CD4-positive, alpha-beta T cell treated with Interleukin-17A for 1 hour (primary cell): ENCODE measurements at regions not wholly inside any gene's neighbourhood (a gene's known extent, or its start where the extent isn't known, plus 50 kb on each side); places are given as distances from the start of the nearest gene placed in this dataset.

Source experiments
- DNase-seq: peaks from one replicate; pipeline ENCODE4 v3.0.0-alpha.2; 2020

DNA sequence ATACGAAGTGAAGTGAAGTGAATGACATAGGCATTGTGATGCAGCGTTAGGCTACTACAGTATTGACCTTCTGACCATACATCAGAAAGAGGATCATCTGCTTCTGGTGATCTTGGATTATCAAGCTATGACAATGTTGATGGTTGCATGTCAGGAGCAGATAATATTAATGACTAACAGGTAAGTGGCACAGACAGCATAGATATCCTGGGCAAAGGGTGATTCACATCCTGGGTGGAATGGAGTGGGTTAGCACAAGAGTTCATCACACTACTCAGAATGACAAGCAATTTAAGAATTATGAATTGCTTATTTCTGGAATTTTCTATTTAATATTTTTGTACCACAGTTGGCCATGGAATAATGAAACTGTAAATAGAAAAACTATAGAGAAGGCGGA is 397.9 kb upstream of the ATP2B1 start:
- DNase-seq = no peak

DNA sequence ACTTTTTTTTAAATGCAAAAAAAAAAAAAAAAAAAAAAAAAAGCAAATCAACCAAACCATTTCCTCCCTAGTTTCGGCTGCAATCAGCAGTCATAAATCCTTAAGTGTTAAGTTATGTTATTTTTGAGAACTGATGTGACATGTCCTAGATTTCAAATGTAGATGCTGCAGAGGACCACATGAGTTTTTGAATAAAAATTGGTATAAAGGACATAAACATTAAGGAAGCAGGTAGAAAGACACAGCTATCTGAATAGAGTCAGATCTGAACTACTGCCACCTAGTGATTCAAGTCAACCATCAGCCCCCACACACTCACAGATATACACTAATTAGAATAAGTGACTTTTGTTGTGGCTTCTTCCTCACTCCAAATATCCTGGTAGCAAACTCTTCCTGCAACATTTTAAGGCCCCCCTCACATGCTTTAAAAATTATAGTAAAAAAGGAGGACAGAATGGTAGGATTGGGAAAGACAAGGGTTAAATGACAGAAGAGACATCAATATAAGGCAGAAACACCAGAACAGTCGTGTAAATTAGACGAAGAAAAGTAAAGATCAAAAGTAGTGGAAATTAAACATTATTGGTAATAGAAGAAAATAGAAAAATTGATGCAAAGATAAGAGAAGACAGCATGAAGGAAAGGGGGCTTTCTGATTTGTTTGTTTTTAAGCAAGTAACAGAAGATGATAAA is 394.5 kb upstream of the ATP2B1 start:
- DNase-seq = peak; percentile 59

DNA sequence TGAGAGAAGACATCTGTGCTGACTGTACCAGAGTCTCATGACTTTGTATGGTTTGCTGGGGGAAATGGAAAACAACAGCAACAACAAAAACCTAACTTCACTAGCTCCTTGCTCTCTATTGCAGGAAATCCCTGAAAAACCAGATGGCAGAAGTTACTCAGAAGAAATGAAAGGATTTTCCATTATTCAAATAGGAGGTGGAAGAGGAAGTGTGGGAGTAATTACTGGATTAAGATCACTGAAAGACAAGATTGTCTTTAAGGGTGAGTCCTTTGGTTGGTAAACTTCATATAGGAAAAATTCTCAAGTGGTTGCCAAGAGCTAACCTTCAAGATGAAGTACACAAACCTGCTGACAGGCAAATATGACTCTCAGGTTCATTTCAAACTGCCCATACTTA is 391.9 kb upstream of the ATP2B1 start:
- no peak for DNase-seq

DNA sequence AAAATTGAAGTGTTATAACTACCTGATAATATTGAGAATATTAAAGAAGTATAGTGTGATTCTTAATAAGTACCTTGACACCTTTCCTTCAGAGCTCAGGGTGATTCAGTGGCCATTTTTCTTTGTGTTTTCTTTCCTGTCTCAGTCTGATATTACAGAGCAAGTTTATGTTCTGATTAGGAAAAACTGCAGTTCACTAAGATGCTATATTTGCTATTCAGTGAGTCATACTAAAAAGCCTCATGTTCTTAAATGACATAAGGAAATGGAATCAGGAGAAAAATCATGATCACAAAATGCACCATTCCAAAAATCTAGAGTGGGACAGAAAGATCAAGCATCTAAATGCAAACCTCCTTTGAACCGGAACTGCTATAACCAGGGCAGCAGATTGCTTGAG is 390.6 kb upstream of the ATP2B1 start:
- DNase-seq = no peak

DNA sequence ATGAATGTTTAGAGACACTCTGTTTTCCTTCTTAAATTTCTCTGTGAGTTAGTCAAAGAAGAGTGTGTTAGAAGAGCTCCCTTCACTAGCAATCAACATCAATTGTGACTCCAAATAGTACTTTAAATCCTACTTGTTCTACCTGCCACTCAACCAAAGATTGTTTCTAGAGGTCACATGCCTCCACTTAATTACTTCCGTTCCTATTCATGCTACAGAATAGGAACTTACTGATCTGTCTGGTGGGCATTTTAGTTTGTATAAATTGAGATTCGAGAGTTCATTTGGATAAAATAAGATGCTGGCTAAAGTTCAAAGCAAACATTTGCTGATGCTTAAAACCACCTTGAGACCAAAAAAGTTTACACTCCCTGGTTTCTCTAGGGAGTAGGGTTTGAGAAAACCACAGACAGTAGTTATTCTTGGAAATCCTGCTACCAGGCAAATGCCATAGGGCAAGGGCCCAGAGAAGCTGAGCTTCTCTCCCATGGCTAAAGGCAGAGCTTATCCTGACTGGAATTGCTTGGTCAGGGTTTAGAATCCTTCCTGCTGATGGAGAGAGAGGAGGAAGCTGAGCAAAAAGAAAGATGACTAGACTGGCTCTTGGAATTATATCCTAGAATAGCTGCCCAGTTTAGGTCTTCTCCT is 389.6 kb upstream of the ATP2B1 start:
- DNase-seq = no peak

DNA sequence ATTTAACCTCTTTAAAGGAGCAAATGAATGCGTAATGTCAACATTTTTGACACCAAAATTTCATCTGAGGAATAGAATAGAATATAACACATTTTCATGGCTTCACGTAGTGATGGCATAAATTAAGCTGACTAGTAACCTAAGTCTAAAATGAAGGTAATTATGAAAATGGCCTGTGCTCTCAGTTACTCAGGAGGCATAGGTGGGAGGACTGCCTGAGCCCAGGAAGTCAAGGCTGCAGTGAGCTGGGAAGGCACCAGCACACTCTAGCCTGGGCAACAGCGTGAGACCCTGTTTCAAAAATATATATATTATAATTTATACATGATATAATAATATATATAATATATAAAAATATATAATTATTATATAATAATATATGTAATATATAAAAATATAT is 383.2 kb upstream of the ATP2B1 start:
- no peak for DNase-seq

DNA sequence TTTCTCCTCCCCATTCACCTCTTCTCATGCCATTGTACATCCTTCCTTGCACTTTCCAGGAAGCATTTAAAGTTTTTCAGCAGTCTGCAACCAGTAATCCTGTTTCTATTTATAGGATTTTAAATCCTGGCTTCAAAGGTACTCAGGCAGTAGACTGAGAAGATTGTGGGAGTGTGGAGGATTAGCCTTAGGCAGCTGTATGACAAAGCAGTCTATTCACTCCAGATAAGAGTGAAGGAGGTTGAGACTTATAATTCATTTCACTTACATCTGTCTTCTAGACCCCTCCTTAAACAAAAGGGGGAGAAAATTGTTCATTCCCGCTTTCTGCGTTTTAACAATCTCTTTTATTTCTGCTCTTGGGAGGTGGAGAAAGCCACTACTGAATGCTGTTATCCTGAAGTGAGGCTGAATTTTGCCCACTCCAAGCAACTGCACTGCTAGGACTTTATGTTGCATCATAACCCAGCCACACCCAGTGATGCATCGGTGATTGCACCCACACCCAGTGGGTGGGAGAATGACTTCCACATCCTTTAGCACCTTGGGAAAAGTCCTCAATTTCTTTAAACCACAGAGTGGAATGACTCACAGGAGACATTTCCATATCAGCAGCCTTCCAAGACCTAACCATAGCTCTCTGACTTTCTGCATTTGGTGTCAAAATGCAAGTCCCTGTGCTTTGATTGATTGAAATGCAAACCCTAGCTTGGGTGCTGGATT is 382.5 kb upstream of the ATP2B1 start:
- DNase-seq = peak; percentile 6

DNA sequence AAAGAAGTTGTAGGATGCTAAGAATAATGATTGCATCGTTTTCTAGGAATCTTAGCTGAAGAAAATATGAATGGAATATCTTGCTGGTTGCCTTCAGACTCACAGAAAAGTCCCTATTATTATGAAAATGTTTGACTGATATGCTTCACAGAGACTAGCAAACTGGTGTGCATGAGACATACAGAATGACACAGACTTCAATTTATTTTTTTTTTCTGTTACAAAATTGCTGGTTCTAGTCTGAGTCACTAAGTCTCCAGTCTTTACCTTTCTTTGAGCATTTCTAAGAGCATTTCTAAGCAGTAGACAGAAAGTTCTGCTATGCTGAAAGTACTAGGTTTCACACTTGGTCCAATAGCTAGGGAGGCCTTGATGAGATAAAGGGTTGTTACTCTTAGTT is 377.6 kb upstream of the ATP2B1 start:
- no peak for DNase-seq

DNA sequence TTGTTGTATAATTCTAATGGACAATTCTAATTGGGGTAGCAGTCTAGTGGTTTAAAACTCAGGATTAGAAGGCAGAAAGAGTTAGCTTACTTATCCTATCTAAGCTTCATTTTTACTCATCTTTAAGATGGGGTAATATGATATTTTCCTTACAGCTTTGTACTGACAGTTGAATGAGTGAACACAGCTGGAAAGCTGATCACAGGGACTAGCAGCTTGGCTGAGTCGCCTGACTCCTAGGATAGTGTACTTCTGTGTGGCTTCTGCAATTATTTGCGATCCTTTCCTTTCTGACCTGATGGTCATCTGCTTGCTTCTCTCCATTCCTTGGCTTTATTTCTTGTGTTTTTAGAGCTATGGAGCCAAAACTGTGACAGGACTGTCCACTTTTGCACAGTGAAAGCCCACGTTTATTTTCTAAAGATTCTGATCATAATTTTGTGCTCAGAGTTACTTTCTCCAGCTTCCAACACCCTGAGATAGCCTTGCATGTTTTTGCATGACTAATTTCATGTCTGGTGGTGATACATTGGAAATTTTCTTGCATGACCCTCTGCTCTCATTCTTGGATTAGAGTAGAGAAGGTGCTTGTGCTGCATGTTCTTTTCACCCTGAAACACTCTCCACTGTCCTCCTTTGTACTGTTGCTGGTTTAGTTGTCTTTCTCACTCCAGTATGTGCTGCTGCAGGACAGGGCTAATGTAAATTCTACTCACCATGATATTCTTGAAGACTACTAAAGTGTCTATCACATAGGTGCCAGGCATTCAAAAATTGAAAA is 377.0 kb upstream of the ATP2B1 start:
- no peak for DNase-seq

DNA sequence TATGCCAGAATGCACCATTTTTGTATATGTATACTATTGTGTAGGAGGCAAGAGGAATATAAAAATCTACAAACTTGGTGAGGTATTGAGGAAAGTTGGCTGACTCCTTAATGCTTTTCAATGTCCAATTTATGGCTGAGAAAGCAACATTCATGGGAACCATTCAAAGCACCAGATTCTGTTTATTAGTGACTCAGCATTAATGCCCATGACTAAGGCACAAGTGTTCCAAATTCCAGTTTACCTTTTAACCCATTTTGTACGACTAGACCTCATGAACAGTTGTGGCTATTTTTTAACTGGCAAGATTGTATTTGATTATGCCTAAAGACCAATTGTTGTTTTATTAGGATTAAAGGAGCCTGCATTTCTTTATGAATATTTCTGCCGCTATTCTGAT is 375.4 kb upstream of the ATP2B1 start:
- no peak for DNase-seq

DNA sequence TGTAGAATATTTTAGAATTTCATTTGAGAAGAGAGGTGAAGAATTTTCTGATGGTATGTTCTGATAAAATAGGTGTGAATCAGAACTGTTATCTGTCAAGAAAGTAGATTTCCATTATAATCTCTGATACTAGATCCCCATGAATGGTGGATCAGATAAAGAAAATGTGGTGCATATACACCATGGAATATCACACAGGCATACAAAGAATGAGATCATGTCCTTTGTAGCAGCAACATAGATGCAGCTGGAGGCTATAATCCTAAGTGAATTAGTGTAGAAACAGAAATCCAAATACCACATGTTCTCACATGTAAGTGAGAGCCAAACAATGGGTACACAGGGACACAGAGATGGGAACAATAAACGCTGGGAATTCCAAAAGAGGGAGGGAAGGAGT is 372.0 kb upstream of the ATP2B1 start:
- no peak for DNase-seq

DNA sequence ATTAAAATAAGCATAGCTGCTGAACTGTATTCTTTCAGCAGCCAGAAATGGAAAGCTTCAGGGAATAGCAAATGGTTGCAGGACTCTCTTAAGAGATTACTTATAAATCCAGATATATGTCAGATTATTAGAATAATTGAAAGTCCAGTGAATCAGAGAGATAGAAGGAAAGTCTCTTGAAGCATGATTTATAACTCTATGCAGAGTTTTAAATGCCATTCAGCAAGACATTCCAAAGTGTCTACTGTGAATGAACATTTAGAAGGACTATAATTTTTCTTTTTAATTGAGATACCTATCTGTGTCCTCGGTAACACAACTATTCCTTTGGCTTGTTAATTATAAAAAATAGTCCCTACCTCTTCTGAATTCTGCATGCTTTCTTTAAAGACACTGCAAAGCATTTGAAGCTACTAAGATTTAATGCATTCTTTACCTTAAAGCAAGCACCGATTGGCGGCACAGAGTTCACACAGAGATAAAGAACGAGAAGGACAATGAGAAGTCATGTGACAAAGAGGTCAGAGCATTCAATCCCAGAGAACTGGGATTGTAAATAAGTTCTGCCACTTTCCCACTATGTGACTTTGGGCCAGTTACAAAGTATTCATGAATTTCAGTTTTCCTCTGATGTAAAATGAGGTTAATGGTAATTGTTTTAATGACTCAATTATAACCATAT is 371.0 kb upstream of the ATP2B1 start:
- no peak for DNase-seq

DNA sequence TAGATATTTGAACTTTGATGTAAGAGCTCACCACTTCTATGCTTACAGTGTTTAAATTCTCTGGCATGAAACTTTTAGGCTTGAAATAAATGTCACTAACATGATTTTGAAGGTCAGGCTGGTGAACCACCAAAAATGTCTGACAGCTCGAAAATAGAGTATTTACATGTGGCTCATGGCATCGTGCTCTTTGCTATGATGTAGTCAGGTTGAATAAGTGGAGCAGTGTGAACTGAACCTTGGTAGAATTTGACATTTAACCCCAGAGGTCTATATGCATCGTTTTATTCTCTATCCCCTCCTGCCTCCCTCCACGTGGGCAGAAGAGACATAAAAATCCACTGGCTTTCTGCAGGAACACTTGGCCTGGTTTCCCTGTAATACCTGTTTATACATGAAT is 369.7 kb upstream of the ATP2B1 start:
- no peak for DNase-seq

DNA sequence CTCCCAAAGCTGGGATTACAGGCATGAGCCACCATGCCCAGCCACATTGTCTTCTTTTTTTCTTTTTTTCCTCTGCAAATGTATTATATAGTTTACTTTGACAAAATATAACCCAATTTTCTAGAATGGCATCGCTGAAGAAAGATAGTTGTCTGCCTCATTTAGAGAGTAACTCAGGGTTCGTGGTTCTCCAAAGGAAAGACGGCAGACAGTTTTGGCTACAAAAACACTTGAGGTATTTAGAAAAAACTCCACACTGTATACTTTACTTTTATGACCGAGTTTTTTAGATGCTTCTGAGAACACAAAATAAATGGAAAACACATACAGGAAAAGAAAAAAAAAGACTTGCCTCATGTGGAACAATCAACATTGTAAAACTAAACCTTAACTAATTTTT is 369.1 kb upstream of the ATP2B1 start:
- DNase-seq = no peak

DNA sequence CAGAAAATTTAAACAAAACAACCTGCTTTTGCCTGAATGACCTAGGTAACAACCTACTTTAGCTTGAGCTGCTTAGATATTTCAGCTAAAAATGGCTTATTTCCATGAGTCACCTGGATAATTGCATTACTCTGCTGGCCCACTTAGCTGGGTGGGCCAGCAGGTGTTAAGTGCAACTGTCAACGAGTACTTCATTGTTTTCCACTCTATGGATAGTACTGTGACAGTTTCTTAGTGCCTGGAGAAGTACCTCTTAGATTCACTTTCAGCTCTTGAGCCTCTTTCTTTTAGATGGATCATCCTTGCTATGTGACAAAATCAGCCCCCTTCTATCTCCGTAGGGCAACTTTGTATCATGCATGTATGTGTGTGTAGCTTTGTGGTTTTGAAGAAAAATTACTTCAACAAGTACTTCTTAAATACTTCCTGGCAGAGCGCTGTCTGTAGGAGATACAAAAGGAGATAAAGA is 368.2 kb upstream of the ATP2B1 start:
- no peak for DNase-seq

DNA sequence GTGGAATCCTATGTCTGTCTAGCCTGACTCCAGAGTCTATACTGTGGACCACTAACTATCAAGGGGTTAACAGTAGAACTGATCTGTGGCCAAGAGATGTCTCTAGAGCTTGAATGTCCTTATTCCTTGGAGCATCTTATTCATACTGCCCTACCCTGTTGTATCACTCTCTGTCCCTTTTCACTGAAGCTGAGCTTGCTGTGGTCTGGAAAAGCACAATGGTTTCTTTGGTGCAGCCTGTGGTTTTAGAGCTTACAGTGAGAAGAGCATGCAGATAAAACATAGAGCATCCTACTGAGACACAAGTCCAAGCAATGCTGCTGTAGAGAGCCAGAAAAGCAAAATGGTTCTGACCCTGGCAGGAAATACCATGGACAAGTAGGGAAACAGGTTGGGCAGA is 367.0 kb upstream of the ATP2B1 start:
- DNase-seq = no peak

DNA sequence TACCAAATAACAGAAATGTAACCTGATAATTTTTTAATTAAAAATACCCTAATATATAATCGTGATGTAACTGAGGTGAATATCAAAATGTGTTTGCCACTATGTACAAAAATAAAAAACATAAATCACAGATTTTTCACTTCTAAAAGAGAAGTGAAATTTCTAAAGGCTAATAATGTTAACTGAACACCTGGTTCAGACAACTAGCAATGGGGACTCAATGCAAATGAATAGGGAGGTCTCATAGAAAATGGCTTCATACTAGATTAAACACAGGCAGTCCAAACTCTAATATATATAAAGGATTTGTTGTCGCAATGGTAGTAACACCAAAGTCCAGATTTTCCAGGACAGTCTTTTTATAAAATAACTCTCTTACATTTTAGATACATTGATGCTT is 365.4 kb upstream of the ATP2B1 start:
- no peak for DNase-seq

DNA sequence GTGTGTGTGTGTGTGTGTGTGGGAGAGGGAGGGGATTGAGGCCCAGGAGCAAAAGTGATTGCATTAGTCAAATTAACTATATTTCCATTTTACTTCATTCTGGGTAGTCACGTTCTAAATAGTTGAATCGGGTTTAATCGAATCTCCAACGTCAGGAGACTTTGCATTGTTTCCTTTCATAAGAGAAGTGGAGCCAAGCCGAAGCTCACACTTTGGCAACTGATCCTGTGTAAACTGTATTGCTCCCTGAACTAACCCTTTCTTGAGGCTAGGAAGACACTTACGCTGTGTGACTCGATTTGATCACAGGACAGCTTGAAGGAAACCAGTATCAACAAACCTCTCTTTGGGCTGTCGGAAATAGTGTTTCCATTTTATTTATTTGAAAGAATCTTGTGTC is 363.4 kb upstream of the ATP2B1 start:
- DNase-seq = no peak

DNA sequence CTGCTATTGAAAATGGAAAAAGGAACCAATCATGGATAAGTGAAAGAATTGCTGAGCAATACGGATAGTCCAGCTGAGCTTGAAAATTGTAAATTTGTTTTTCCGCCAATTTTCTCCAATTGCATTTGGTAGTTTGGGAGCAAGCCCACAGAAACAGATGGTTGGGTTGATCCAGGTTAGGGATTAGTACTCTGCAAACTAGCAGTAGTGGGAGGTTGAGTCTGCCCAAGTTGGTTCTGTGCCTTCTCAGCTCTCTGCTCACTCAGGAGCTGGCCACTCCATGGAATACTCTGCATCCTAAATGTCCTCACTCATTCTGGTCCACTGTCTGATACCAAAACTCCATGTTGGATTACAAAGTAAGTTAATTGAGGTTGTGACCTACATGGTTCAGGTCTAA is 361.1 kb upstream of the ATP2B1 start:
- DNase-seq = no peak

DNA sequence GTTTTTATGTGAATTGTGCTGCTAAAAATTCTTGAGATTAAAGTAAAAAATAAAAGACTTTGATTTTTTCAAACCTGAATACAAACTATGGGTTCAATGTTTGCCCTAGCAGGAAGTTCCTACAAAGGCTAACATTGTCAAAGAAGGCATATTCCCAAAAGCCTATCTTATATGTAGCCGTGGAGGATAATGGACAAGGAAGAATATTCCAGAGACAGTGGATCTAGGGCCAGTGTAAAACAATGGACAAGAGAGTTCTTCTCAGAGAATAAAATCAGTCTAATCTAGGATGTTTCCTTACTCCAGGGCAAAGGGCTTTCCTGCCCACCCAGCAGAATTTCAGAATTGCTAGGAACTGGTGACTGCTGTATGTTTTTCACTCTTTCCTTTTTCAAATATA is 359.2 kb upstream of the ATP2B1 start:
- no peak for DNase-seq

DNA sequence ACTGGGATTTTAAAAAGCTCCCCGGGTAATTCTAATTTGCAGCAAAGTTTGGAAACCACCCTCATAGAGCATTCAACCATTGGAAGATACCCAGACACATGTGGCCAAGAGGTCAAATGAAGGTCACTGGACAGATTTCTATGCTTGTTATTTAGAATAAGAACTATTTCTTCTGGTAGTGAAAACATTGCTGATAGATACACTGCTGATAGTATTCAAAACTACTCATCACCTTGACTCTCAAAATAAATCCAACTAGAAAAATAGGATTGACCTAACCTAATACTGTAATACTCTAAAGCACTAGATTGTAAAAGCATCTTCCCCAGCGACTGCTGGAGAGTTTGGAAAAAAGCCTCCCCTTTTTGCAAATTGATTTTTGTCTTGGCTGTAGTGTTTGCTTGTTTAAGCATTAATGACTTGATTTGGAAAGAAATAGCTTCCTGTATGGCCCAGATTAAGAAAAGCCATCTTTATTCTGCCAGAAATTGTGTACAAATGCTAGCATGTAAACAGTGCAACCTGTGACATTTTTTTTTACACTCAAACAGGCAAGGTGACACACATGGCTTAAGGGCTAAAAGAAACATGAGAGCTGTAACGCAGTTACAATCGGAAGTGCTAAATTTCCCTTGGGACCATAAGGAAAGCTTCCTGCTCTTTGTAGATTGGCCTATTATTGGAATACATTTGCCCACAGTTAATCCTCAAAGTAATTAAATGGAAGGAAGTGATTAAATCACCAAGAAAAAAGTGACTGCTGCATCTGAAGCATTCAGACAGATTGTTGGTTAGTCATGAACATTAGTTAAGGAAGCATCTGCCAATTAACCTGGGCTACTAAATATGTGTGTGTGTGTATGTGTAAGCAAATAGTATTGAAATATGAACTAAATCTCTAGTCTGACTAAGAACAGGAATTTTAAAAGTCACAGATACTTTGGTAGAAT is 356.5 kb upstream of the ATP2B1 start:
- no peak for DNase-seq

DNA sequence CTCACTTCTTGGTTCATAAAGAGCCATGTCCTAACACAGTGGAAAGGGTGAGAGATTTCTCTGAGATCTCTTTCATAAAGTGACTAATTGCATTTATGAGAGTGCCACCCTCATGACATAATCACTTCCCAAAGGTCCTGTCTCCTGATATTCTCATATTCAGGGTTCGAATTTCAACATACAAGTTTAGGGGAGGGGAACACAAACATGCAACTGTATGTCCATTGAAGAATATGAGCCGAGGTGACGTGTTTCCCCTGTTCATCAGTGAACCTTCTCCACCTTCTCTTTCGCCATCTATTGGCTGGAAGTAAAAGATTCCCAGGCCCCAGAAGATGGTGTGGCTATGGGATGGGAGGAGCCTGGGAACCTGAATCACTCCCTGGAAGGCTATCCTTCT is 354.2 kb upstream of the ATP2B1 start:
- no peak for DNase-seq
